GM03348 (cell line): ENCODE measurements at regions not wholly inside any gene's neighbourhood (a gene's known extent, or its start where the extent isn't known, plus 50 kb on each side); places are given as distances from the start of the nearest gene placed in this dataset.
"Not testable (repeated sequence)": the region's sequence is repeated elsewhere in the genome, so short reads cannot be mapped to it uniquely, and the experiment has no call there.

Experiments
- DNase-seq: peaks from one replicate; pipeline ENCODE4 v3.0.0; 2012; ENCODE audit warnings: low spot score

GRCh38 chr7:12884856-12885440 lies 197.5 kb downstream of the ARL4A start:
- peak; percentile 25 for DNase-seq

GRCh38 chr7:12888717-12889116 lies 201.3 kb downstream of the ARL4A start:
- DNase-seq = peak; percentile 42

GRCh38 chr7:12889391-12889790 lies 202.0 kb downstream of the ARL4A start:
- DNase-seq = peak; percentile 20

GRCh38 chr7:12890586-12890985 lies 203.2 kb downstream of the ARL4A start:
- DNase-seq = peak; percentile 14

GRCh38 chr7:12893292-12893691 lies 205.9 kb downstream of the ARL4A start:
- DNase-seq = peak; percentile 51

GRCh38 chr7:12895296-12895695 lies 207.9 kb downstream of the ARL4A start:
- peak; percentile 59 for DNase-seq

- DNase-seq = no peak
Observed at GRCh38 chr7:12896316-12896715, 208.9 kb downstream of the ARL4A start.

GRCh38 chr7:12898004-12898403 lies 210.6 kb downstream of the ARL4A start:
- no peak for DNase-seq

GRCh38 chr7:12898620-12899019 lies 211.2 kb downstream of the ARL4A start:
- no peak for DNase-seq

- no peak for DNase-seq
Observed at GRCh38 chr7:12905671-12906070, 218.2 kb downstream of the ARL4A start.

- no peak for DNase-seq
Observed at GRCh38 chr7:12907774-12908173, 220.3 kb downstream of the ARL4A start.

GRCh38 chr7:12909483-12909882 lies 222.1 kb downstream of the ARL4A start:
- no peak for DNase-seq

GRCh38 chr7:12911053-12911452 lies 223.6 kb downstream of the ARL4A start:
- DNase-seq = no peak

GRCh38 chr7:12913002-12913401 lies 225.6 kb downstream of the ARL4A start:
- no peak for DNase-seq

GRCh38 chr7:12917801-12918200 lies 230.4 kb downstream of the ARL4A start:
- DNase-seq = no peak

GRCh38 chr7:12921751-12922345 lies 234.4 kb downstream of the ARL4A start:
- DNase-seq = no peak

GRCh38 chr7:12923971-12924370 lies 236.5 kb downstream of the ARL4A start:
- DNase-seq = no peak

GRCh38 chr7:12926206-12926605 lies 238.8 kb downstream of the ARL4A start:
- DNase-seq = no peak

GRCh38 chr7:12927635-12928434 lies 240.4 kb downstream of the ARL4A start:
- no peak for DNase-seq

GRCh38 chr7:12929476-12930140 lies 242.2 kb downstream of the ARL4A start:
- DNase-seq = no peak

- DNase-seq = no peak
Observed at GRCh38 chr7:12930534-12930933, 243.1 kb downstream of the ARL4A start.

GRCh38 chr7:12931465-12931864 lies 244.0 kb downstream of the ARL4A start:
- DNase-seq = not testable (repeated sequence)

- no peak for DNase-seq
Observed at GRCh38 chr7:12939694-12940093, 252.3 kb downstream of the ARL4A start.
